PC-3 (cell line): ENCODE measurements at regions not wholly inside any gene's neighbourhood (a gene's known extent, or its start where the extent isn't known, plus 50 kb on each side); places are given as distances from the start of the nearest gene placed in this dataset.
A peak's percentile ranks its signal among the peaks of the same experiment; 100 is the strongest.

Experiments used
- ATAC-seq: fragments of 200-7000 bp; cut with Tn5 transposase; 2 replicates; pipeline ENCODE4 v1.9.1; 2020; ENCODE audit warnings: mild to moderate bottlenecking, moderate library complexity
- BruUV-seq: library from RNA; stranded (reverse); fragments of 400-500 nt; replicated peaks from 2 replicates; lab custom pipeline; 2021; lab: Mats Ljungman, UMichigan
- CTCF ChIA-PET: fragments of 300-600 bp; sonication (Branson Sonifier 250); formaldehyde crosslinking; loops from one replicate; lab custom pipeline; 2022; ENCODE audit warnings: antibody characterized with exemption; lab: Charles Lee
- POLR2A ChIA-PET: fragments of 300-600 bp; sonication (Branson Sonifier 250); formaldehyde crosslinking; loops from one replicate; lab custom pipeline; 2022; ENCODE audit warnings: antibody characterized with exemption; ENCODE audit not compliant: unreplicated experiment; lab: Charles Lee
- DNase-seq: peaks from one replicate; pipeline ENCODE4 v3.0.0-alpha.2; 2015
- H2AFZ ChIP-seq: fragments of 300-600 bp; sonication (generic); 2 replicates; pipeline ENCODE4 v1.6.0; 2016; ENCODE audit warnings: antibody characterized with exemption, low read length
- H3F3A ChIP-seq: fragments of 300-600 bp; sonication (generic); one replicate; pipeline ENCODE4 v1.6.0; 2017; ENCODE audit warnings: antibody characterized with exemption, low read length, control low read depth, mild to moderate bottlenecking; ENCODE audit not compliant: unreplicated experiment
- H3K27ac ChIP-seq: fragments of 300-600 bp; sonication (generic); 2 replicates; pipeline ENCODE4 v1.5.1; 2016; ENCODE audit warnings: mild to moderate bottlenecking, low read length
- H3K27me3 ChIP-seq: fragments of 300-600 bp; sonication (generic); 2 replicates; pipeline ENCODE4 v1.6.1; 2016; ENCODE audit warnings: low read length, mixed read lengths
- H3K36me3 ChIP-seq: fragments of 300-600 bp; sonication (generic); 2 replicates; pipeline ENCODE4 v1.6.1; 2016; ENCODE audit warnings: low read depth, mixed run types, low read length, mixed read lengths
- H3K4me1 ChIP-seq: fragments of 300-600 bp; sonication (generic); 2 replicates; pipeline ENCODE4 v1.5.1; 2016; ENCODE audit warnings: low read length; ENCODE audit not compliant: insufficient read depth
- H3K4me2 ChIP-seq: fragments of 300-600 bp; sonication (generic); 2 replicates; pipeline ENCODE4 v1.6.0; 2016; ENCODE audit warnings: low read length
- H3K4me3 ChIP-seq: fragments of 300-600 bp; sonication (generic); 2 replicates; pipeline ENCODE4 v1.5.1; 2016; ENCODE audit warnings: mild to moderate bottlenecking, low read length, mixed read lengths
- H3K79me2 ChIP-seq: fragments of 300-600 bp; sonication (generic); 2 replicates; pipeline ENCODE4 v1.6.1; 2017; ENCODE audit warnings: low read length, mixed read lengths
- H3K9ac ChIP-seq: fragments of 300-600 bp; sonication (generic); 2 replicates; pipeline ENCODE4 v1.6.0; 2016; ENCODE audit warnings: mild to moderate bottlenecking, low read length
- H3K9me2 ChIP-seq: fragments of 300-600 bp; sonication (generic); replicated peaks from 2 replicates; pipeline ENCODE4 v1.6.1; 2016; ENCODE audit warnings: mixed run types, low read length, mixed read lengths
- H3K9me3 ChIP-seq: fragments of 300-600 bp; sonication (generic); 2 replicates; pipeline ENCODE4 v1.6.1; 2016; ENCODE audit warnings: low read length, mixed read lengths
- H4K20me1 ChIP-seq: fragments of 300-600 bp; sonication (generic); 2 replicates; pipeline ENCODE4 v1.6.1; 2016; ENCODE audit warnings: low read length, mixed read lengths
- CTCF ChIP-seq: fragments of 300-600 bp; sonication (generic); conservative IDR thresholded peaks from 2 replicates; pipeline ENCODE4 v1.5.1; 2017; ENCODE audit warnings: antibody characterized with exemption, low read depth, mild to moderate bottlenecking, low read length
- EZH2 ChIP-seq: fragments of 300-600 bp; sonication (generic); IDR thresholded peaks from one replicate; pipeline ENCODE4 v1.6.1; 2017; ENCODE audit warnings: antibody characterized with exemption, mild to moderate bottlenecking, low read length; ENCODE audit not compliant: unreplicated experiment
- EZH2phosphoT487 ChIP-seq: fragments of 300-600 bp; sonication (generic); IDR thresholded peaks from 2 replicates; pipeline ENCODE4 v1.6.1; 2018; ENCODE audit warnings: mild to moderate bottlenecking, antibody characterized with exemption, low read length, borderline replicate concordance
- intact Hi-C: fragments of 100-400 bp; cut with micrococcal nuclease; formaldehyde crosslinking; loops from 2 replicates; pipeline ENCODE4 v1.9.0; 2023

- Histone ChIP-seq H3K4me1 (peaks cover 42% of the 10 kb centered on the region), H3F3A (no peaks in the 10 kb centered on the region), H2AFZ (no peak overlapping the region), H4K20me1 (no peaks in the 10 kb centered on the region), H3K36me3 (no peaks in the 10 kb centered on the region), H3K27ac (no peak overlapping the region), H3K9ac (no peak overlapping the region), H3K9me2 (no peaks in the 10 kb centered on the region), H3K9me3 (no peaks in the 10 kb centered on the region), H3K27me3 (no peaks in the 10 kb centered on the region), H3K4me3 (no peak overlapping the region), H3K79me2 (no peaks in the 10 kb centered on the region), H3K4me2 (no peak overlapping the region)
- ATAC-seq (no peak), DNase-seq (no peak)
- ChIA-PET CTCF (no interaction called here), POLR2A (no interaction called here)
- TF ChIP-seq EZH2phosphoT487, result no peak
- TF ChIP-seq CTCF, result no peak
- TF ChIP-seq EZH2, result no peak
- intact Hi-C loops, result no loop called here
- BruUV-seq, result no TSS peak
These were observed 1312.4 kb downstream of the PCDH9 start for GRCh38 chr13:65917731-65918130.

GRCh38 chr13:65915195-65915594 lies 1314.9 kb downstream of the PCDH9 start:
- no peak for TF ChIP-seq EZH2phosphoT487
- no peak for TF ChIP-seq EZH2
- TF ChIP-seq CTCF, result no peak
- Histone ChIP-seq H3K9me2 (no peaks in the 10 kb centered on the region), H3K27ac (no peak overlapping the region; the same call in 1 of the 2 replicates), H3K4me2 (no peak overlapping the region), H4K20me1 (no peaks in the 10 kb centered on the region), H3F3A (no peaks in the 10 kb centered on the region), H3K9me3 (no peaks in the 10 kb centered on the region), H3K27me3 (no peaks in the 10 kb centered on the region), H3K4me1 (peaks cover 39% of the 10 kb centered on the region), H3K4me3 (no peak overlapping the region), H2AFZ (0 out of 2 replicates have a peak overlapping the region, but pooled peaks have one; percentile 20), H3K36me3 (no peaks in the 10 kb centered on the region), H3K9ac (no peak overlapping the region), H3K79me2 (no peaks in the 10 kb centered on the region)
- ChIA-PET CTCF (no interaction called here), POLR2A (no interaction called here)
- no TSS peak for BruUV-seq
- DNase-seq (no peak), ATAC-seq (peak; percentile 39)
- intact Hi-C loops, result no loop called here

GRCh38 chr13:65914716-65915115 lies 1315.4 kb downstream of the PCDH9 start:
- no peak overlapping the region for H3K9ac ChIP-seq
- no peaks in the 10 kb centered on the region for H3K27me3 ChIP-seq
- H3K79me2 ChIP-seq, result no peaks in the 10 kb centered on the region
- ATAC-seq (peak; percentile 31), DNase-seq (peak; percentile 26)
- no peaks in the 10 kb centered on the region for H3F3A ChIP-seq
- no peaks in the 10 kb centered on the region for H4K20me1 ChIP-seq
- peaks cover 39% of the 10 kb centered on the region for H3K4me1 ChIP-seq
- H3K9me3 ChIP-seq, result no peaks in the 10 kb centered on the region
- no peak overlapping the region for H2AFZ ChIP-seq
- TF ChIP-seq CTCF (no peak), EZH2phosphoT487 (no peak), EZH2 (no peak)
- H3K36me3 ChIP-seq, result no peaks in the 10 kb centered on the region
- POLR2A ChIA-PET, result no interaction called here
- H3K4me2 ChIP-seq, result no peak overlapping the region
- no peak overlapping the region for H3K4me3 ChIP-seq
- intact Hi-C loops, result loop anchor here (5.0 kb wide), 1 partner anchor 257 kb away; no protein-coding TSS in a partner anchor
- H3K9me2 ChIP-seq, result no peaks in the 10 kb centered on the region
- H3K27ac ChIP-seq, result no peak overlapping the region
- CTCF ChIA-PET, result no interaction called here
- BruUV-seq, result TSS peak; percentile 29
